ENCODE measurements at regions not wholly inside any gene's neighbourhood (a gene's known extent, or its start where the extent isn't known, plus 50 kb on each side); places are given as distances from the start of the nearest gene placed in this dataset.

DNA sequence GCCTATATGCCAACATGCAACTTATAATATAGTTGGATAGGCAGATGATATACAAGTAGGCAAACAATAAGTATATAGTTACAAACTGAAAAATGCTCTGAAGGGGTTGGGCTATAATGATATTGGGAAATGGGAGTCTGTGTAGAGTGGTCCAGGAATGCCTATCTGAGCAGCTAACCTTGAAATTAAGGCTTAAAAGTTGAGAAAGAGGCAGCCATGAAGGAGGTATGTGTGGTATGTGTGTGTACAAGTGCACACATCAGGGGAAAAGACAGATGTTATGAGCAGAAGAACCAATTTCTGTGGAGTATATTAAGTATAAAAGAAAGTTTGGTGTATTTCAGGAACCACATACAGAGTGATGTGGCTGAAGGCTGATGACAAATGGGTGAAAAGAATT, 154.9 kb upstream of the PAPPA start:
- DNase-seq (ENCODE audit: extremely low read depth, low read depth), result no peak
- no peak for TF ChIP-seq CTCF (IDR thresholded peaks at IDR 0.05; ENCODE audit: low read depth, low read length)

DNA sequence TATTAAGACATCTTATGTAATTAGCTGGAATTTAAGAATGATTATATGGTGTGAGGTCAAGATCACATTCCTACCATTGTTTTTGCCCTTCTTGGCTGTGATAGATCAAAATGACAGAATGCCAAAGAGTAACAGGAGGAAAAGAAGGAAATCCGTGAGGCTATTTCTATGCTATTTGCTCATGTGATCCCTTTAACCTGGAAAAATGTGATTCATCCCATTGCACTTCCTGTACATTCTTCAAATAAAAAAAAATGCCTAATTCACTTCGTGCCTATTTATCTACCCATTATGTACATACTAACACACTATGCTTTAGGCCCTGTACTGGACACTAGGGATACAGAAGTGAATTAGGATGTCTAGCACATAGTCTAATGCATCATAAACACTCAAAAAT, 154.1 kb upstream of the PAPPA start:
- DNase-seq (ENCODE audit: extremely low read depth, low read depth), result no peak
- TF ChIP-seq CTCF (IDR thresholded peaks at IDR 0.05; ENCODE audit: low read depth, low read length), result no peak

- peak; percentile 11 for TF ChIP-seq CTCF (IDR thresholded peaks at IDR 0.05; ENCODE audit: low read depth, low read length)
- DNase-seq (ENCODE audit: extremely low read depth, low read depth), result no peak
Observed at GRCh38 chr9:116000748-116001329, 152.8 kb upstream of the PAPPA start.

DNA sequence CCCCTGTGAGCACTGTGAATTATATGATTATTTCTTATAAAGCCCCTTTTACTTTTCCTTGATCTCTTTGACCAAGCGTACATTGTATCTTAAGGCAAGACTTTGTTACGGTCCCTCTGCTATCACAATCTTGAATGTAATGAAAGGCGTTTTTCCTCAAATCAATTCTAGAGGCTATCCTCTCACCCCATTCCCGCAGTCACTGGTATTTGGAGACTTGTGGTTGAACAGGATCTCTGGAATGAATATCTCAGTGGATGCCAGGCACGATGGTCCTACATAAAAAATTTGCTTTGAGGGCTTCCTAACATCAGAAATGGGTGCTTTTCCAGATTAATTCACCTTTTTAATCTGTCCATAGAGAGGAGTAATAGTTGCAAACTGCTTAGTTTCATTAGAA, 151.4 kb upstream of the PAPPA start:
- no peak for TF ChIP-seq CTCF (IDR thresholded peaks at IDR 0.05; ENCODE audit: low read depth, low read length)
- DNase-seq (ENCODE audit: extremely low read depth, low read depth), result no peak

DNA sequence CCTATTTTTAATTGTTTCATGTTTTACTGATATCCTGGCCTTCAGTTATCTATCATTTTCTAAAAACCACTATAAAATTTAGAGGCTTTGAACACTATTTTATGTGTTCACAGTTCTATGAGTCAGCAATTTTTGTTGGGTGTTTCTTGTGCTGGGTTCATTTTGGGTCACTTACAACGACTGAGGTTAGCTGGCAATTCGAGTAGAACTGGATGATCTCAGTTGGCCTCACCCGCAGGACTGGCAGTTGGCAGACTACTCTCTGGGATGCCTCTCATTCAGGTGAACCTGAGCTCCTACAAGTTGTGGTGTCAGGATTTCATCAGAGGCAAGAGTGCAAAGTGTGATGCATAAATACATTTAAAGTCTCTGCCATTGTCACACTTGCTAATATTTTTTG, 151.0 kb upstream of the PAPPA start:
- DNase-seq (ENCODE audit: extremely low read depth, low read depth), result no peak
- no peak for TF ChIP-seq CTCF (IDR thresholded peaks at IDR 0.05; ENCODE audit: low read depth, low read length)

DNA sequence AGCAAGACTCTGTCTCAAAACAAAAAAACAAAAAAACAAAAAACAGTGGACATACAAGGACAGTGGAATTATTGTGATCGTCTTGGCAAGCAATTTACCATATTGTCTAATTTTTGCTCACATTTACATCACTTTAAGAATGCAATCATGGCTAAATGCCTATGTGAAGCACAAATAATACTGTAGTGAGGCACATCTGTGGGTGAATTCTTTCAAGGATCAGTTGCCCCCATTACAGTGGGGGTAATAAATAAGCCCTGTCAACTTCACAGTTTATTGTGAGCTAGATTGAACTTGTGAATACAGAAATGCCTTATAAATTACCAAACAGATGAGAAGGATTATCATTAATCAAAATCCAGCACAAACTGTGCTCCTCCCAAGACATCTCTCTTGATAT, 150.2 kb upstream of the PAPPA start:
- no peak for TF ChIP-seq CTCF (IDR thresholded peaks at IDR 0.05; ENCODE audit: low read depth, low read length)
- DNase-seq (ENCODE audit: extremely low read depth, low read depth), result no peak

GRCh38 chr9:116005205-116005604, 148.4 kb upstream of the PAPPA start:
- no peak for DNase-seq (ENCODE audit: extremely low read depth, low read depth)
- TF ChIP-seq CTCF (IDR thresholded peaks at IDR 0.05; ENCODE audit: low read depth, low read length), result no peak

Data from AG09319 (cell line).